Osteocyte (in vitro differentiated cells): ENCODE measurements at regions not wholly inside any gene's neighbourhood (a gene's known extent, or its start where the extent isn't known, plus 50 kb on each side); places are given as distances from the start of the nearest gene placed in this dataset.

Experiments used
- DNase-seq: peaks from one replicate; pipeline ENCODE4 v3.0.0; 2021; ENCODE audit warnings: mixed read lengths; ENCODE audit not compliant: unreplicated experiment; ENCODE audit errors: extremely low spot score
- H3K27ac Mint-ChIP-seq: one replicate; pipeline ENCODE4 v1.8.0; 2021; ENCODE audit warnings: mild to moderate bottlenecking, mixed read lengths; ENCODE audit not compliant: unreplicated experiment
- H3K27me3 Mint-ChIP-seq: one replicate; pipeline ENCODE4 v1.8.0; 2021; ENCODE audit warnings: mixed read lengths; ENCODE audit not compliant: unreplicated experiment
- H3K36me3 Mint-ChIP-seq: one replicate; pipeline ENCODE4 v1.8.0; 2021; ENCODE audit warnings: mixed read lengths; ENCODE audit not compliant: unreplicated experiment
- H3K4me1 Mint-ChIP-seq: one replicate; pipeline ENCODE4 v1.8.0; 2021; ENCODE audit warnings: mixed read lengths; ENCODE audit not compliant: unreplicated experiment
- H3K4me3 Mint-ChIP-seq: one replicate; pipeline ENCODE4 v1.8.0; 2021; ENCODE audit warnings: mild to moderate bottlenecking, moderate library complexity, mixed read lengths; ENCODE audit not compliant: unreplicated experiment
- H3K9me3 Mint-ChIP-seq: one replicate; pipeline ENCODE4 v1.8.0; 2021; ENCODE audit warnings: mixed read lengths; ENCODE audit not compliant: unreplicated experiment
- TF ChIP-seq, protein P1 (sequence below): fragments of 200-600 bp; sonication (generic); IDR thresholded peaks from 2 replicates; pipeline ENCODE4 v1.5.0; 2021; ENCODE audit warnings: antibody characterized with exemption, mild to moderate bottlenecking, moderate library complexity

DNA sequence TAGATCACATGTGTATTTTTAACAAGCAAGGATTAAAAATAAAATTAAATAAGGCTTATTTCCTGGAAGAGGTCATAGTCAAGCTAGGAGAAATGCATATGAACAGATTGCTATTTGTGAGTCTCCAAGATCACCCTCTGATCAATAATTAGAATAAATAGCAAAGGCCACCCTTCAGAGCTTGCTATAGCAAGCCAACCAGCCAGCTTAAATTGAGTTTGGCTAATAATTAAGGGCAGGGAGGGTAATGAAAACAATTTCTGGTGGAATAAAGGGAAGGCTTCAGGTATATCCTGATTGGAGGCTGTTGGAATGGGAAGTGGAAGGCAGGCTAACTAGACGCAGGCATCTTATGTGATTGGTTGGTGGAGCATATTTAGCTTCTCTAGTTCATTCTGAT, 403.5 kb downstream of the ARL4A start:
- TF ChIP-seq, protein P1, sequence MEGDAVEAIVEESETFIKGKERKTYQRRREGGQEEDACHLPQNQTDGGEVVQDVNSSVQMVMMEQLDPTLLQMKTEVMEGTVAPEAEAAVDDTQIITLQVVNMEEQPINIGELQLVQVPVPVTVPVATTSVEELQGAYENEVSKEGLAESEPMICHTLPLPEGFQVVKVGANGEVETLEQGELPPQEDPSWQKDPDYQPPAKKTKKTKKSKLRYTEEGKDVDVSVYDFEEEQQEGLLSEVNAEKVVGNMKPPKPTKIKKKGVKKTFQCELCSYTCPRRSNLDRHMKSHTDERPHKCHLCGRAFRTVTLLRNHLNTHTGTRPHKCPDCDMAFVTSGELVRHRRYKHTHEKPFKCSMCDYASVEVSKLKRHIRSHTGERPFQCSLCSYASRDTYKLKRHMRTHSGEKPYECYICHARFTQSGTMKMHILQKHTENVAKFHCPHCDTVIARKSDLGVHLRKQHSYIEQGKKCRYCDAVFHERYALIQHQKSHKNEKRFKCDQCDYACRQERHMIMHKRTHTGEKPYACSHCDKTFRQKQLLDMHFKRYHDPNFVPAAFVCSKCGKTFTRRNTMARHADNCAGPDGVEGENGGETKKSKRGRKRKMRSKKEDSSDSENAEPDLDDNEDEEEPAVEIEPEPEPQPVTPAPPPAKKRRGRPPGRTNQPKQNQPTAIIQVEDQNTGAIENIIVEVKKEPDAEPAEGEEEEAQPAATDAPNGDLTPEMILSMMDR, result no peak
- Mint-ChIP-seq H3K4me3 (no peak overlapping the region), H3K27me3 (no peaks in the 10 kb centered on the region), H3K36me3 (no peaks in the 10 kb centered on the region), H3K4me1 (no peaks in the 10 kb centered on the region), H3K9me3 (peaks cover 7% of the 10 kb centered on the region), H3K27ac (no peak overlapping the region)
- no peak for DNase-seq

DNA sequence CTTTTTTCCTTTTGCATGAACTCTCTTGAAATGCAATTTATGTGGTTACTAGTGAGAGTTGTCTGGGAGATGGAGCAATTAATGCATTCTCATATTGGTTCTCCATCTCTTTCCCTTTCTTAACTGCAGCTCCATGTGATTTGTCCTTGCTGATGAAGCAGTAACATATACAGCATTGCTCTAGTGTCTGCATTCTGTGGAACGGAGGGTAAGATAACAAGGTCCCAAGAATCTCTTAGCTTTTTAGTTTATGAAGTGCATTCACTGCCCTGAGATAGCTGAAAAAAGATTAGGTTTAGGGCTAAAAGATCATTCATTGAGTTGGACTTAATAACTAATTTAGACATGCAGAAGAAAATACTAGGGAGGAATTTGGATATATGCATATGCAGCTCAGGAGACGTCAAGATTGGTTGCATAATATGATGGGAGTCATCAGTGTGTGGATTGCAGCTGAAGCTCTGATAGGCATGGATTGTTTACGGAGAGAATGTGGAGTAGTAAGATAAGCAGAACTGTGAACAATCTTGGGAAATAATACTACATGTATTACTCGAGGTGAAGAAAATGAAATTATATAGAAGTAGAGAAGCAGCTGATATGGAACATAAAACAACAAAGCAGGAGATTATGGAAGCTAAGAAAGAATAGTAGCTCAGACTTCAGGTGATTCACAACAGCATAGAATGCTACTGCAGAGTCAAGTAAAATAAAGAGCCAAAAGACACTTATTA, 404.7 kb downstream of the ARL4A start:
- Mint-ChIP-seq H3K4me1 (no peaks in the 10 kb centered on the region), H3K4me3 (no peak overlapping the region), H3K36me3 (no peaks in the 10 kb centered on the region), H3K27ac (no peak overlapping the region), H3K27me3 (no peaks in the 10 kb centered on the region), H3K9me3 (peaks cover 7% of the 10 kb centered on the region)
- no peak for DNase-seq
- TF ChIP-seq, protein P1, result no peak

DNA sequence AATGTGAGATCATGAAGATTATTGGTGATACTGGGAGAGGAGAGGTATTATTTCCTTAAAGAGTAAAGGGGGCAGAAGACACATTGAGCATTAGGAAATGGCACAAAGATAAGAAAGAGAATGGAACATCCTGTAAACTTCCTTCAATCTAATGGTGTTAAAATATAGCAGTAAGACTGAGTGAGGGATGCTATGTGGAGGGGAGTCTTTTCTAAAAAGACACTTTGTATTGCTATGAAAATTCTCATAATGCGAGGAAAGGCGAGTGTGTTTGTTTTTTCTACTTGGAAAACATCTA, 405.2 kb downstream of the ARL4A start:
- H3K27ac Mint-ChIP-seq, result no peak overlapping the region
- H3K36me3 Mint-ChIP-seq, result no peaks in the 10 kb centered on the region
- H3K4me1 Mint-ChIP-seq, result no peaks in the 10 kb centered on the region
- peaks cover 7% of the 10 kb centered on the region for H3K9me3 Mint-ChIP-seq
- DNase-seq, result no peak
- no peak overlapping the region for H3K4me3 Mint-ChIP-seq
- no peaks in the 10 kb centered on the region for H3K27me3 Mint-ChIP-seq
- TF ChIP-seq, protein P1, result no peak

DNA sequence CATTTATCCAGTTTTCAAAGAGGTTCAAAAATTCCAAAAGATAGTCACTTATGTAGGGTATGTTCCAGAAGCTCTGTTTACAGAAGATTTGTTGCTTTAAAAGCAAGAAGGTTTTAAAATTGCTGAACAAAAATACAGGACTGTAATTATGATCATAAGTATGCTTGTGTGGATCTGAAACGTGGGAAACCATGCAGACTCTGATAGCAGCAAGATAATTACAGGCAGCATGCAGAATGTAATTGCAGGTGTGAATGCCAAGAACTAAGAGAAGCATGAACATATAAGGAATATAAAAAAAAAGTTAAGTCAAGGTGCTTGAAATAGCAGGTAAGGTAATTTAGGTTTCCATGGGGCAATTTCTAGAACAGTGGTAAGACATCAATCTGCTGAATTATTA, 405.7 kb downstream of the ARL4A start:
- H3K27me3 Mint-ChIP-seq, result no peaks in the 10 kb centered on the region
- H3K4me1 Mint-ChIP-seq, result no peaks in the 10 kb centered on the region
- H3K9me3 Mint-ChIP-seq, result peaks cover 4% of the 10 kb centered on the region
- no peak overlapping the region for H3K4me3 Mint-ChIP-seq
- TF ChIP-seq, protein P1, result no peak
- no peaks in the 10 kb centered on the region for H3K36me3 Mint-ChIP-seq
- H3K27ac Mint-ChIP-seq, result no peak overlapping the region
- DNase-seq, result no peak

DNA sequence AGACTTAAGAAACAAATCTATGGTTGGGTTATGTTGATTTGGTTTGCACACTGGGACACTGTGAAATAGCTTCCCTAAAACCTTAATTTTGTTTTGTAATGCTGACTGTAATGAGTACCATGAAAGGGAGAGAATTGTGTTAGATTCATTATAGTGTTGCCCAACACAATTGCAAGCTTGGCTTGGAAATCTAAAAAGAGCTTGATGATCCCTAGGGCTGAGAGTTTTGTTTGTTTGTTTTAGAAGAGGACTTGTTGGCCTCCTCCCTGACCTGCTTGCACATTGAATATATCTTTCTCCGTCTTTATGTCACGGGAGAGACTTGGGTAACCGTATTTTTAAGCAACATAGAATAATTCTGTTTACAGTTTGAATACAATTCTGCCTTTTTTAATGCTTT, 410.1 kb downstream of the ARL4A start:
- Mint-ChIP-seq H3K4me3 (no peak overlapping the region), H3K4me1 (no peaks in the 10 kb centered on the region), H3K36me3 (no peaks in the 10 kb centered on the region), H3K9me3 (no peaks in the 10 kb centered on the region), H3K27me3 (no peaks in the 10 kb centered on the region), H3K27ac (no peak overlapping the region)
- no peak for DNase-seq
- TF ChIP-seq, protein P1, result no peak
